ENCODE measurements at regions not wholly inside any gene's neighbourhood (a gene's known extent, or its start where the extent isn't known, plus 50 kb on each side); places are given as distances from the start of the nearest gene placed in this dataset.

- Histone ChIP-seq H3K36me3 (ENCODE audit: insufficient read depth) (no peaks in the 10 kb centered on the region), H2AFZ (no peak overlapping the region), H3F3A (replicated peaks; ENCODE audit: low read depth) (no peaks in the 10 kb centered on the region), H3K4me2 (no peak overlapping the region), H3K79me2 (replicated peaks; ENCODE audit: insufficient read depth) (no peaks in the 10 kb centered on the region), H3K4me3 (no peak overlapping the region), H4K20me1 (replicated peaks; ENCODE audit: insufficient read depth) (no peaks in the 10 kb centered on the region), H3K27ac (ENCODE audit: low read depth) (no peak overlapping the region), H3K4me1 (ENCODE audit: insufficient read depth) (0 out of 2 replicates have a peak, but pooled peaks cover 3% of the 10 kb centered on the region), H3K27me3 (ENCODE audit: insufficient read depth) (no peaks in the 10 kb centered on the region), H3K9me2 (ENCODE audit: insufficient read depth) (no peaks in the 10 kb centered on the region)
- DNase-seq (ENCODE audit: low spot score), result no peak
- Mint-ChIP-seq H3K4me1 (peaks cover 3% of the 10 kb centered on the region; the same call in 2 of the 3 replicates), H3K36me3 (ENCODE audit: low read depth) (no peaks in the 10 kb centered on the region), H3K4me3 (no peak overlapping the region), H3K27me3 (ENCODE audit: insufficient read depth, low read depth, poor library complexity) (no peaks in the 10 kb centered on the region), H3K27ac (no peak overlapping the region), H3K9me3 (no peaks in the 10 kb centered on the region)
- no peak; the same call in 2 of the 3 replicates for ATAC-seq
- TF ChIP-seq JUNB (IDR thresholded peaks at IDR 0.05; ENCODE audit: unreplicated experiment) (no peak), REST (IDR thresholded peaks at IDR 0.05; ENCODE audit: unreplicated experiment) (no peak), EZH2phosphoT487 (IDR thresholded peaks at IDR 0.05; ENCODE audit: unreplicated experiment) (no peak), NANOG (IDR thresholded peaks at IDR 0.05; ENCODE audit: borderline replicate concordance) (no peak)
Measured at GRCh38 chr20:9981829-9982228, 53.0 kb upstream of the ANKEF1 start.

- Histone ChIP-seq H3K27ac (ENCODE audit: low read depth) (no peak overlapping the region), H3F3A (replicated peaks; ENCODE audit: low read depth) (no peaks in the 10 kb centered on the region), H3K79me2 (replicated peaks; ENCODE audit: insufficient read depth) (no peaks in the 10 kb centered on the region), H2AFZ (no peak overlapping the region; the same call in 1 of the 2 replicates), H3K4me1 (ENCODE audit: insufficient read depth) (0 out of 2 replicates have a peak, but pooled peaks cover 3% of the 10 kb centered on the region), H3K36me3 (ENCODE audit: insufficient read depth) (no peaks in the 10 kb centered on the region), H3K27me3 (ENCODE audit: insufficient read depth) (no peaks in the 10 kb centered on the region), H3K4me2 (no peak overlapping the region), H4K20me1 (replicated peaks; ENCODE audit: insufficient read depth) (no peaks in the 10 kb centered on the region), H3K4me3 (no peak overlapping the region), H3K9me2 (ENCODE audit: insufficient read depth) (no peaks in the 10 kb centered on the region)
- H3K9me3 Mint-ChIP-seq, result no peaks in the 10 kb centered on the region
- H3K4me3 Mint-ChIP-seq, result no peak overlapping the region
- H3K36me3 Mint-ChIP-seq (ENCODE audit: low read depth), result no peaks in the 10 kb centered on the region
- peaks cover 3% of the 10 kb centered on the region; the same call in 2 of the 3 replicates for H3K4me1 Mint-ChIP-seq
- H3K27ac Mint-ChIP-seq, result no peak overlapping the region
- ATAC-seq, result peak; percentile 87
- TF ChIP-seq CTCF (conservative IDR thresholded peaks at IDR 0.05; ENCODE audit: low read depth in 2 of 2) (peak; percentile 86 to 93), CREB1 (CRISPR knock-in tag; IDR thresholded peaks at IDR 0.05; ENCODE audit: low read depth) (peak; percentile 78), POLR2AphosphoS5 (IDR thresholded peaks at IDR 0.05; ENCODE audit: low read depth) (no peak)
- peak; percentile 81 for DNase-seq (ENCODE audit: low spot score)
- no peaks in the 10 kb centered on the region for H3K27me3 Mint-ChIP-seq (ENCODE audit: insufficient read depth, low read depth, poor library complexity)
Measured at GRCh38 chr20:9978397-9979004, 56.3 kb upstream of the ANKEF1 start.
